K562 (cell line): ENCODE measurements at regions not wholly inside any gene's neighbourhood (a gene's known extent, or its start where the extent isn't known, plus 50 kb on each side); places are given as distances from the start of the nearest gene placed in this dataset.

ENCODE experiments used
- ATAC-seq: fragments of 200-7000 bp; cut with Tn5 transposase; 3 replicates; pipeline ENCODE4 v1.9.1; 2020; ENCODE audit warnings: moderate library complexity
- BruUV-seq: library from RNA; stranded (reverse); fragments of 400-500 nt; replicated peaks from 2 replicates; lab custom pipeline; 2021; lab: Mats Ljungman, UMichigan
- CTCF ChIA-PET: fragments of 300-600 bp; formaldehyde crosslinking; extraction: SDS; loops from one replicate; lab custom pipeline; 2021; ENCODE audit warnings: low intra/inter-chr PET ratio; lab: Yijun Ruan, JAX
- POLR2A ChIA-PET: fragments of 300-600, 350-650 bp; sonication (Branson Sonifier 250); formaldehyde crosslinking; extraction: SDS; loops from one replicate; lab custom pipeline; 2021; ENCODE audit warnings: antibody characterized with exemption, inconsistent platforms; lab: Yijun Ruan, JAX
- DNase-seq, 4 experiments: peaks; one replicate each; pipeline versions ENCODE4 v3.0.0 to v3.0.0-alpha.2; 2011 to 2018; ENCODE audit warnings: low spot score in 3 of 4, mixed read lengths in 3 of 4; ENCODE audit errors: extremely low read depth in 1 of 4
- FAIRE-seq: peaks from 2 replicates; lab custom pipeline; 2011; peaks lifted over from hg19 to GRCh38; lab: Jason Lieb, UNC
- H2AFZ ChIP-seq: 2 replicates; pipeline ENCODE4 v1.6.0; 2011; ENCODE audit warnings: low read depth, low read length, control low read depth, inconsistent platforms
- H3K27ac ChIP-seq: fragments of 200-600 bp; 3 replicates; pipeline ENCODE4 v1.8.0; 2011; ENCODE audit warnings: low read depth, mild to moderate bottlenecking, control low read depth, inconsistent platforms, low read length, moderate library complexity, mixed read lengths; ENCODE audit errors: extremely low read depth
- H3K27me3 ChIP-seq, 2 experiments: fragments of 300-600 bp in 1 of 2; 2 replicates in 1 of 2; 3 replicates in 1 of 2; pipeline versions ENCODE4 v1.6.0 to v1.8.0; 2011; ENCODE audit warnings: inconsistent platforms in 2 of 2, low read length in 2 of 2, mild to moderate bottlenecking in 1 of 2, mixed read lengths in 1 of 2, moderate library complexity in 1 of 2; ENCODE audit not compliant: control insufficient read depth in 2 of 2, insufficient read depth in 2 of 2
- H3K36me3 ChIP-seq: fragments of 300-600 bp; 3 replicates; pipeline ENCODE4 v1.8.0; 2011; ENCODE audit warnings: mild to moderate bottlenecking, low read length, inconsistent platforms; ENCODE audit not compliant: control insufficient read depth, insufficient read depth
- H3K4me1 ChIP-seq, 2 experiments: fragments of 200-600 bp in 1 of 2; replicated peaks in 1 of 2; 2 replicates in 1 of 2; 3 replicates in 1 of 2; pipeline versions ENCODE4 v1.5.1 to v1.8.0; 2011; ENCODE audit warnings: inconsistent platforms in 2 of 2, low read length in 2 of 2, mild to moderate bottlenecking in 1 of 2, mixed read lengths in 1 of 2, moderate library complexity in 1 of 2; ENCODE audit not compliant: control insufficient read depth in 2 of 2, insufficient read depth in 2 of 2
- H3K4me2 ChIP-seq: 2 replicates; pipeline ENCODE4 v1.6.1; 2011; ENCODE audit warnings: low read length, control low read depth, inconsistent platforms, mixed read lengths; ENCODE audit not compliant: insufficient read depth
- H3K4me3 ChIP-seq: fragments of 200-600 bp; sonication (generic), shearing (Covaris generic); 2 replicates; pipeline ENCODE4 v1.5.1; 2016; ENCODE audit warnings: control low read depth, inconsistent platforms
- H3K79me2 ChIP-seq: fragments of 200-600 bp; 3 replicates; pipeline ENCODE4 v1.8.0; 2011; ENCODE audit warnings: low read length, inconsistent platforms; ENCODE audit not compliant: control insufficient read depth, insufficient read depth
- H3K9ac ChIP-seq, 2 experiments: 2 replicates each; pipeline versions ENCODE4 v1.6.0 to v1.6.1; 2011; ENCODE audit warnings: low read depth in 2 of 2, low read length in 2 of 2, control low read depth in 1 of 2, inconsistent platforms in 1 of 2, mild to moderate bottlenecking in 1 of 2, mixed read lengths in 1 of 2; ENCODE audit not compliant: insufficient read depth in 1 of 2
- H3K9me1 ChIP-seq: one replicate; pipeline ENCODE4 v1.6.0; 2011; ENCODE audit warnings: inconsistent platforms, mild to moderate bottlenecking, low read length, moderate library complexity; ENCODE audit not compliant: control insufficient read depth, insufficient read depth
- H3K9me3 ChIP-seq: replicated peaks from 2 replicates; pipeline ENCODE4 v1.5.1; 2011; ENCODE audit warnings: low read depth, low read length, inconsistent platforms; ENCODE audit not compliant: control insufficient read depth, insufficient read depth
- H4K20me1 ChIP-seq: replicated peaks from 2 replicates; pipeline ENCODE4 v1.6.1; 2011; ENCODE audit warnings: low read length, inconsistent platforms, mixed read lengths; ENCODE audit not compliant: control insufficient read depth, insufficient read depth
- CHD2 ChIP-seq: IDR thresholded peaks from 2 replicates; pipeline ENCODE4 v1.6.1; 2011; ENCODE audit warnings: low read depth, low read length
- CSDE1 ChIP-seq, 2 experiments: fragments of 450-650 bp; IDR thresholded peaks; 2 replicates each; pipeline ENCODE4 v1.6.1; 2016; ENCODE audit warnings: mild to moderate bottlenecking in 1 of 2
- EGR1 ChIP-seq: fragments of 450-650 bp; conservative IDR thresholded peaks from 2 replicates; pipeline ENCODE4 v1.6.1; 2017; ENCODE audit warnings: mild to moderate bottlenecking
- EP400 ChIP-seq: fragments of 450-650 bp; IDR thresholded peaks from 2 replicates; pipeline ENCODE4 v1.6.1; 2017; ENCODE audit warnings: antibody characterized with exemption, mild to moderate bottlenecking, moderate library complexity
- FOS ChIP-seq: IDR thresholded peaks from 3 replicates; pipeline ENCODE4 v1.6.1; 2011; ENCODE audit not compliant: insufficient read length; ENCODE audit errors: extremely low read depth
- KDM5B ChIP-seq: fragments of 200-600 bp; sonication (generic); IDR thresholded peaks from 2 replicates; pipeline ENCODE4 v1.6.1; 2012; ENCODE audit warnings: low read depth, mild to moderate bottlenecking, moderate library complexity, low read length, control low read depth, inconsistent platforms; ENCODE audit not compliant: insufficient replicate concordance
- MIER1 ChIP-seq: fragments of 450-650 bp; IDR thresholded peaks from 2 replicates; pipeline ENCODE4 v1.6.1; 2016; ENCODE audit warnings: antibody characterized with exemption, mild to moderate bottlenecking, low read depth
- ZFX ChIP-seq: sonication (generic); formaldehyde crosslinking; IDR thresholded peaks from 2 replicates; pipeline ENCODE4 v1.8.0; 2022; ENCODE audit warnings: mild to moderate bottlenecking, missing genetic modification reagents, moderate library complexity
- ZNF175 ChIP-seq: fragments of 200-800 bp; sonication (Bioruptor generic); IDR thresholded peaks from 2 replicates; pipeline ENCODE4 v1.6.1; 2016; ENCODE audit warnings: low read depth, mild to moderate bottlenecking, missing genetic modification characterization, missing compliant biosample characterization
- ZNF707 ChIP-seq: fragments of 250-450 bp; sonication (Bioruptor Pico); conservative IDR thresholded peaks from 2 replicates; pipeline ENCODE4 v1.8.0; 2022; ENCODE audit warnings: inconsistent platforms, mild to moderate bottlenecking, moderate library complexity
- in situ Hi-C: fragments of 300-500 bp; cut with MboI; formaldehyde crosslinking; loops from 4 replicates; pipeline ENCODE4 v1.15.0; 2018; ENCODE audit warnings: inconsistent platforms, mixed read lengths
- intact Hi-C: fragments of 100-400 bp; cut with micrococcal nuclease; formaldehyde crosslinking; loops from 2 replicates; pipeline ENCODE4 v1.14.2; 2022
- TF ChIP-seq, protein P1 (sequence below): IDR thresholded peaks from 2 replicates; pipeline ENCODE4 v1.6.1; 2012; ENCODE audit warnings: low read depth, low read length, improper control_type of control experiment, borderline replicate concordance
- TF ChIP-seq, protein P2 (sequence below): fragments of 250-450 bp; sonication (Bioruptor Pico); IDR thresholded peaks from 2 replicates; pipeline ENCODE4 v1.4.0; 2020
- TF ChIP-seq, protein P3 (sequence below): fragments of 450-650 bp; formaldehyde crosslinking; IDR thresholded peaks from 2 replicates; pipeline ENCODE4 v1.4.0; 2020; ENCODE audit warnings: mild to moderate bottlenecking, moderate library complexity
- TF ChIP-seq, protein P4 (sequence below): sonication (generic); formaldehyde crosslinking; IDR thresholded peaks from 2 replicates; pipeline ENCODE4 v1.8.1; 2022; ENCODE audit warnings: missing genetic modification reagents

DNA sequence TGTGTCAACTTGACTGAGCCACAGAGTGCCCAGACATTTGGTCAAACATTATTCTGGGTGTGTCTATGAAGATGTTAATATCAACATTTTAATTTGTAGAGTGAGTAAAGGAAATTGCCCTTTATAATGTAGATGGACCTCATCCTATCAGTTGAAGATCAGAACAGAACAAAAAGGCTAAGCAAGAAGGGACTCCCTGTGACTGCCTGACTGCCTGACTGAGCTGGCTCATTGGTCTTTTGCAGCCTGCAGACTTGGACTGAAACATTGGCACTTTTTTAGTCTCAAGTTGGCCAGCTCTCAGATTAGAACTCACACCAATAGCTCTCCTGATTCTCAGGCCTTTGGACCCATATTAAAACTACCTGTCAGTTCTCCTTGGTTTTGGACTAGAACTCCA, 600.4 kb upstream of the SLITRK6 start:
- Histone ChIP-seq H3K4me2 (no peak overlapping the region), H3K4me3 (no peak overlapping the region), H3K27me3 (no peaks in the 10 kb centered on the region), H3K9me3 (no peaks in the 10 kb centered on the region), H3K9ac (no peak overlapping the region), H3K4me1 (no peaks in the 10 kb centered on the region), H2AFZ (no peak overlapping the region), H4K20me1 (no peaks in the 10 kb centered on the region), H3K36me3 (no peaks in the 10 kb centered on the region), H3K27ac (no peak overlapping the region), H3K79me2 (no peaks in the 10 kb centered on the region), H3K9me1 (no peaks in the 10 kb centered on the region)
- DNase-seq (no peak), FAIRE-seq (no peak), ATAC-seq (no peak)
- no TSS peak for BruUV-seq
- intact Hi-C loops: no loop called here
- POLR2A ChIA-PET: no interaction called here
- in situ Hi-C loops: no loop called here
- CTCF ChIA-PET: no interaction called here
- TF ChIP-seq, protein P1, sequence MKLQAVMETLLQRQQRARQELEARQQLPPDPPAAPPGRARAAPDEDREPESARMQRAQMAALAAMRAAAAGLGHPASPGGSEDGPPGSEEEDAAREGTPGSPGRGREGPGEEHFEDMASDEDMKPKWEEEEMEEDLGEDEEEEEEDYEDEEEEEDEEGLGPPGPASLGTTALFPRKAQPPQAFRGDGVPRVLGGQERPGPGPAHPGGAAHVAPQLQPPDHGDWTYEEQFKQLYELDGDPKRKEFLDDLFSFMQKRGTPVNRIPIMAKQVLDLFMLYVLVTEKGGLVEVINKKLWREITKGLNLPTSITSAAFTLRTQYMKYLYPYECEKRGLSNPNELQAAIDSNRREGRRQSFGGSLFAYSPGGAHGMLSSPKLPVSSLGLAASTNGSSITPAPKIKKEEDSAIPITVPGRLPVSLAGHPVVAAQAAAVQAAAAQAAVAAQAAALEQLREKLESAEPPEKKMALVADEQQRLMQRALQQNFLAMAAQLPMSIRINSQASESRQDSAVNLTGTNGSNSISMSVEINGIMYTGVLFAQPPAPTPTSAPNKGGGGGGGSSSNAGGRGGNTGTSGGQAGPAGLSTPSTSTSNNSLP: no peak
- TF ChIP-seq ZNF707 (no peak), EGR1 (no peak), CSDE1 (IDR thresholded peaks at IDR 0.05) (no peak), FOS (no peak), ZNF175 (CRISPR knock-in tag) (no peak), CHD2 (no peak), EP400 (no peak), MIER1 (no peak), KDM5B (no peak), ZFX (CRISPR knock-in tag) (no peak)
- TF ChIP-seq, protein P2, sequence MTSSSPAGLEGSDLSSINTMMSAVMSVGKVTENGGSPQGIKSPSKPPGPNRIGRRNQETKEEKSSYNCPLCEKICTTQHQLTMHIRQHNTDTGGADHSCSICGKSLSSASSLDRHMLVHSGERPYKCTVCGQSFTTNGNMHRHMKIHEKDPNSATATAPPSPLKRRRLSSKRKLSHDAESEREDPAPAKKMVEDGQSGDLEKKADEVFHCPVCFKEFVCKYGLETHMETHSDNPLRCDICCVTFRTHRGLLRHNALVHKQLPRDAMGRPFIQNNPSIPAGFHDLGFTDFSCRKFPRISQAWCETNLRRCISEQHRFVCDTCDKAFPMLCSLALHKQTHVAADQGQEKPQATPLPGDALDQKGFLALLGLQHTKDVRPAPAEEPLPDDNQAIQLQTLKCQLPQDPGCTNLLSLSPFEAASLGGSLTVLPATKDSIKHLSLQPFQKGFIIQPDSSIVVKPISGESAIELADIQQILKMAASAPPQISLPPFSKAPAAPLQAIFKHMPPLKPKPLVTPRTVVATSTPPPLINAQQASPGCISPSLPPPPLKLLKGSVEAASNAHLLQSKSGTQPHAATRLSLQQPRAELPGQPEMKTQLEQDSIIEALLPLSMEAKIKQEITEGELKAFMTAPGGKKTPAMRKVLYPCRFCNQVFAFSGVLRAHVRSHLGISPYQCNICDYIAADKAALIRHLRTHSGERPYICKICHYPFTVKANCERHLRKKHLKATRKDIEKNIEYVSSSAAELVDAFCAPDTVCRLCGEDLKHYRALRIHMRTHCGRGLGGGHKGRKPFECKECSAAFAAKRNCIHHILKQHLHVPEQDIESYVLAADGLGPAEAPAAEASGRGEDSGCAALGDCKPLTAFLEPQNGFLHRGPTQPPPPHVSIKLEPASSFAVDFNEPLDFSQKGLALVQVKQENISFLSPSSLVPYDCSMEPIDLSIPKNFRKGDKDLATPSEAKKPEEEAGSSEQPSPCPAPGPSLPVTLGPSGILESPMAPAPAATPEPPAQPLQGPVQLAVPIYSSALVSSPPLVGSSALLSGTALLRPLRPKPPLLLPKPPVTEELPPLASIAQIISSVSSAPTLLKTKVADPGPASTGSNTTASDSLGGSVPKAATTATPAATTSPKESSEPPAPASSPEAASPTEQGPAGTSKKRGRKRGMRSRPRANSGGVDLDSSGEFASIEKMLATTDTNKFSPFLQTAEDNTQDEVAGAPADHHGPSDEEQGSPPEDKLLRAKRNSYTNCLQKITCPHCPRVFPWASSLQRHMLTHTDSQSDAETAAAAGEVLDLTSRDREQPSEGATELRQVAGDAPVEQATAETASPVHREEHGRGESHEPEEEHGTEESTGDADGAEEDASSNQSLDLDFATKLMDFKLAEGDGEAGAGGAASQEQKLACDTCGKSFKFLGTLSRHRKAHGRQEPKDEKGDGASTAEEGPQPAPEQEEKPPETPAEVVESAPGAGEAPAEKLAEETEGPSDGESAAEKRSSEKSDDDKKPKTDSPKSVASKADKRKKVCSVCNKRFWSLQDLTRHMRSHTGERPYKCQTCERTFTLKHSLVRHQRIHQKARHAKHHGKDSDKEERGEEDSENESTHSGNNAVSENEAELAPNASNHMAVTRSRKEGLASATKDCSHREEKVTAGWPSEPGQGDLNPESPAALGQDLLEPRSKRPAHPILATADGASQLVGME (CRISPR knock-in tag): no peak
- TF ChIP-seq, protein P3, sequence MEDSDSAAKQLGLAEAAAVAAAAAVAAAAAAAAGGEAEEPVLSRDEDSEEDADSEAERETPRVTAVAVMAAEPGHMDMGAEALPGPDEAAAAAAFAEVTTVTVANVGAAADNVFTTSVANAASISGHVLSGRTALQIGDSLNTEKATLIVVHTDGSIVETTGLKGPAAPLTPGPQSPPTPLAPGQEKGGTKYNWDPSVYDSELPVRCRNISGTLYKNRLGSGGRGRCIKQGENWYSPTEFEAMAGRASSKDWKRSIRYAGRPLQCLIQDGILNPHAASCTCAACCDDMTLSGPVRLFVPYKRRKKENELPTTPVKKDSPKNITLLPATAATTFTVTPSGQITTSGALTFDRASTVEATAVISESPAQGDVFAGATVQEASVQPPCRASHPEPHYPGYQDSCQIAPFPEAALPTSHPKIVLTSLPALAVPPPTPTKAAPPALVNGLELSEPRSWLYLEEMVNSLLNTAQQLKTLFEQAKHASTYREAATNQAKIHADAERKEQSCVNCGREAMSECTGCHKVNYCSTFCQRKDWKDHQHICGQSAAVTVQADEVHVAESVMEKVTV (CRISPR knock-in tag): no peak
- TF ChIP-seq, protein P4, sequence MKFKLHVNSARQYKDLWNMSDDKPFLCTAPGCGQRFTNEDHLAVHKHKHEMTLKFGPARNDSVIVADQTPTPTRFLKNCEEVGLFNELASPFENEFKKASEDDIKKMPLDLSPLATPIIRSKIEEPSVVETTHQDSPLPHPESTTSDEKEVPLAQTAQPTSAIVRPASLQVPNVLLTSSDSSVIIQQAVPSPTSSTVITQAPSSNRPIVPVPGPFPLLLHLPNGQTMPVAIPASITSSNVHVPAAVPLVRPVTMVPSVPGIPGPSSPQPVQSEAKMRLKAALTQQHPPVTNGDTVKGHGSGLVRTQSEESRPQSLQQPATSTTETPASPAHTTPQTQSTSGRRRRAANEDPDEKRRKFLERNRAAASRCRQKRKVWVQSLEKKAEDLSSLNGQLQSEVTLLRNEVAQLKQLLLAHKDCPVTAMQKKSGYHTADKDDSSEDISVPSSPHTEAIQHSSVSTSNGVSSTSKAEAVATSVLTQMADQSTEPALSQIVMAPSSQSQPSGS (CRISPR knock-in tag): no peak
